HG03108 (cell line): ENCODE measurements at regions not wholly inside any gene's neighbourhood (a gene's known extent, or its start where the extent isn't known, plus 50 kb on each side); places are given as distances from the start of the nearest gene placed in this dataset.
"Not testable (repeated sequence)": the region's sequence is repeated elsewhere in the genome, so short reads cannot be mapped to it uniquely, and the experiment has no call there.

ENCODE experiments used
- ATAC-seq: cut with Tn5 transposase; IDR thresholded peaks from one replicate; pipeline ENCODE4 v1.9.1; 2021; ENCODE audit warnings: moderate library complexity; ENCODE audit not compliant: unreplicated experiment

DNA sequence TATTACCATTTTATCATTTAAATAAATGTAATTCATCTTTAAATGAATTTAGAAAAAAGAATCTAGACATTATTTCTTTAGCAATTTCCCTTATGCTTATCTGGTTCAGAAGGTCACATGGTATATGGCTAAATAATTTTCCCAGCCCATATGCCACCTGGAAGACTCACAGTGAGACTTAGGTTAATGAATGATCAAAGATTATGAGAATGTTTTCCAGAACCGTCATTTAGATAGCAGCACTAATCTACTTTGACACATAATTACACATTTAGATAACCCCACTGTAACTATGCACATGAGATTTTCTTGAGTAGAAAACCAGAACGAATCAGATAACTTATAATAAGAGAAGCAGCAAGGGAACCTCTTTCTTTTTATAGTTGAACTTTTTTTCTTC is 124.9 kb upstream of the CCDC180 start:
- ATAC-seq: not testable (repeated sequence)

- ATAC-seq: no peak
These were observed 127.8 kb upstream of the CCDC180 start for GRCh38 chr9:97179616-97180015.

DNA sequence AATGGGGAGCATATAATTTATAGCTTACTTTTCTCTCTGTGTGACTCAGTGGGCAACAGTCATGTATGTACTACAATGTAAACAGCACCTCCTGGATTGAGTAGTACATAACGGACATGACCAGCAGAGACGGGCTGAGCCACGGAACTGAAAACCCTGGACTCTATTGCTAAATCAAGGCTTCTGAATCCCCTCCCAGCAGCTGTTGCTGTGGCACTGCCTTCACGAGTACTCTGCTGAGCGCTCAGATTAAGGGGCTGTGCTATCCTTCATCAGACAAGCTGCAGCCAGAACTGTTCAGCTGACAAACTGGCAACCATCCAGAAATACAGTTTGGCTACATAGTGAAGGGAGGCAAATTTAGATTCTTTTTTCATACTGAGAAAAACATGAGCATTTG is 131.3 kb upstream of the CCDC180 start:
- ATAC-seq: no peak

GRCh38 chr9:97168174-97168573 is 129.2 kb upstream of the CTSV start:
- ATAC-seq: not testable (repeated sequence)

DNA sequence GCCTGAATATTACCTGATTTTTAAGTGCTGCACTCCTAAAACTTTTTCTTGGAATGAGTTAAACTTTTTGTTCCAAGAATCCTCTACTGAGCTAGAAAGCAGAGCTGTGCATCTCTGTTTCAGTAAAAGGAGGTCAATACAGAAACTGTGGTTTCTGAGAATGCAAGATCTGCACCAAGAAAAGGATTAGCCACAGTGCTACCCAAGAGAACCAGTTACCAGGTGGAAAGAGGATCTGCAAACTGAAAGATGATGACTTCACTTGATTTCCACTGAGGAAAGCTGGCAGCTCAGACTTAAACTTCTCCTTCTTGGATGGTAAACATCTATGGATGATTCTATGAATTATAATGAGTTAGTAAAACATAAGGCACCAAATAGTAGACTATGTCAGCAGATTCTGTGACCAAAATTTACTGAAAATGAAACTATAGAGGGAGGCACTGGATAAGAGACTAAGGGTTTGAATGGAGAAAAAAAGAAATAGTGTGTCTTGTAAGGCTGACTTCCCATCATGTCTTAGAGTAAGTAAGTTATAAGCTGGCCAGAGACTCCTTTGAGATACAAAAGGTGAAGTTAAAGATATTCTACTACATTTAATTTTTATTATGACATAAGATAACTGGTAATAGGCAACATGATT is 127.7 kb upstream of the CTSV start:
- not testable (repeated sequence) for ATAC-seq

DNA sequence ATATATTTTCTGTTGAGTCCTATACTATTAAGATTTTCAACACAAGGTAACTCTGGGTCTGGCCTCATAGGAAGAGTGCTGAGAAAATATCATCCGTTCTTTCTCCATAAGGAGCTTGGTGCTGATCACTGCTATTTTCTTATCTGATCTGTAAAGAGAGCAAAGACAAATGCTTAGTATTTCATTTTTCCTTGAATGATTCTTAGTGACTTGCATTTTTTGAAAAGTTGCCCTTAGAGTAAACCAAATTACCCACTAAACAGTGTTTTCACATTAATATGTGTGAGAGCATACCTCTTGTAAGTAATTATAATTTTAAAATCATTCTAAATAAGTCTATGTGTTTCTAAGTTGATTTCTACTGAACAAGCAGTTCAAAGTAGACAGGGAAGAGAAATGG is 121.3 kb upstream of the CTSV start:
- ATAC-seq: no peak

DNA sequence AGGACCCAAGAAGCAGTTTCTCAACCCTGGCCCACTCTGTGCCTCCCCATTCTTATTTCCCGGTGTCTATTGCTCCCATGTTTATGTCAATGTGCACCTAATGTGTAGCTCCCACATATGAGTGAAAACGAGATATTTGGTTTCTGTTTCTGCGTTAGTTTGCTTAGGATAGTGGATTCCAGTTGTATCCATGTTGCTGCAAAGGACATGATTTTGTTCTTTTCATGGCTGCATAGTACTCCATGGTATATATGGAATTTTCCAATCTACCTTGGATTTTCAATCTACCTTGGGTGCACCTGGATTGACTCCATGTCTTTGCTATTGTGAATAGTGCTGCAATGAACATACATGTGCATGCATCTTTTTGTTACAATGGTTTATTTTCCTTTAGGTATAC is 119.8 kb upstream of the CTSV start:
- not testable (repeated sequence) for ATAC-seq

DNA sequence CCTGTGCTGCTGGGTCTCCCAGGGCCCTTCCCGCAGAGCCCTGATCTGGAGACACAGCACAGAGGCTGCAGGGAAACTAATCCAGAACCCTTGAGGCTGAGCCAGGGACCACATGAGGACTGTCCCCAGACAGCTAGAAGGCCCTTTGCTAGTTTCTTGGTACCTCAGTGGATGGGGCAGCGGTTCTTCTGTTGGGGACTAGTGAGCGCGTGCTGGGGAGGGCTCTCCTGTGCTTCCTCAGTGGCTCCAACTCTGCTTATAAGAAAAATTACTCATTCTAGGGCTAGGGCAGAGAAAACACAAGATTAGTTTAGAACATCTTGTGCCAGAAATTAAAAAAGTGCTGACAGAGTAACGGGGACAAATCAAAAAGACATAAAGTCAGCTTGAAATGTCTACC is 116.5 kb upstream of the CTSV start:
- ATAC-seq: not testable (repeated sequence)

DNA sequence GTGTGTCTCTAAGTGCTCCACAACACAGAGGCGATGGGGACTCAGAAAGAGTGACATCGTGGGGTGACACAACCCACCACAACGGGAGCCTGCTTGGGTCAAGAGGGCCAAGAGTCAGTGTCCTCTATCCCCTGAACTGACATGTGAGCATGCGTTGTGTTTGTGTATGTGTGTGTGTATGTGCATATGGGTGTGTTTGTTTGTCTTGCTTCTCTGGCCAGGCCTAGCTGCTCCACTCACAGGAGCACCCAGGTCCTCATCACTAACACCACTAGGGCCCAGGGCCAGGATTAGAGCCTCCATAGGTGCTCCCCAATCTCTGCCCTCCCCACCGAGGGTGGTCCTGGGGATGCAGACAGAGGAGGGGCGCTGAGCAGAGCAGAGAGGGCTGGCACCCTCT is 115.0 kb upstream of the CTSV start:
- ATAC-seq: no peak

DNA sequence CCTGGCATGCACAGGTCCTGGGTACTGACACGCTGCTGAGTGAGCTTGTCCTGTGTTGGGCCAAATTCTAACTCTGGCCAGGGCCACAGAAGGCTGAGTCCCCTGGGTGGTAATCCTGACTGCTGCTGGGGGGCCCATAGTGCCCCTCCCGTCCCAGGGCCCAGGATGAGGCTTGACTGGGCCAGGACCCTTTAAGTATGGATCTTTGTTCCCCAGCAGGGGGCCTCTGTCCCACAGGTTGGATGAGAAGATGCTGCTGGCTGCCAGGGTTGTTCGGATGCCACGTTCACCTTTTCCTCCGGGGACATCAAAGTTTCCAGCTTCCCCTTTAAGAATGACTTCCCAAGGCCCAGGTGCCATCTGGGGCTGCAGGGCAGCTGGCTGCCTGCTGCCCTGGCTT is 114.2 kb upstream of the CTSV start:
- ATAC-seq: not testable (repeated sequence)

DNA sequence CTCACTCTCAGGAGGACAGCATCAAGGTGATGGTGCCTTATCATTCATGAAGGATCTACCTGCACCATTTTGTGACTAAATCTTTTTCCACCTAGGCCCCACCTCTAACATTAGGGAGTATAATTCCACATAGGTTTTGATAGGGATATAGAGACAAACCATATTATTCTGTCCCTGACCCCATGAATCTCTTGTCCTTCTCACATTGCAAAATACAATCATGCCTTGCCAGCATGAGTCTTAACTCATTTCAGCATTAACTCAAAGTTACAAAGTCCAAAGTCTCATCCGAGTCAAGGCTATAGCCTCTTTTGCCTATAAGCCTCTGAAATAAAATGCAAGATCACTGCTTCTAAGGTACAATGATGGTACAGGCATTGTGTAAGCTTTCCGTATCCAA is 111.5 kb upstream of the CTSV start:
- ATAC-seq: not testable (repeated sequence)

- not testable (repeated sequence) for ATAC-seq
These were observed 109.5 kb upstream of the CTSV start for GRCh38 chr9:97148428-97148827.

DNA sequence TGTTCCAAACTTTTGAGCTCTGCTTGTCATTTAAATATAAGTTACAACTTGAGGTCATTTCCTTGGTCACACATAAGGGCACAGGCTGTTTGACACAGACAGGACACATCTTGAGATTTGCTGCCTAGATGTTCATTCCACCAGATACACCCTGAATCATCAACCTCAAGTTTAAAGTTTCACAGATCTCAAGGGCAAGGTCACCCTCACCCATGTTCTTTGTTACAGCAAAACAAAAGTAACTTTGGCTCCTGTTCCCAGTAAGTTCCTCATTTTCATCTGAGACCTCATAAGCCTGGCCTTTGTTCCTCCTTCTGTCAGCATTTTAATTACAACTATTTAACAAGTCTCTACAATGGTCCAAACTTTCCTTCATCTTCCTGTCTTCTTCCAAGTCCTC is 106.7 kb upstream of the CTSV start:
- ATAC-seq: not testable (repeated sequence)

GRCh38 chr9:97140566-97140965 is 101.6 kb upstream of the CTSV start:
- no peak for ATAC-seq

GRCh38 chr9:97136421-97136820 is 97.5 kb upstream of the CTSV start:
- no peak for ATAC-seq

GRCh38 chr9:97133966-97134365 is 95.0 kb upstream of the CTSV start:
- not testable (repeated sequence) for ATAC-seq

- no peak for ATAC-seq
These were observed 93.9 kb upstream of the CTSV start for GRCh38 chr9:97132865-97133264.

- not testable (repeated sequence) for ATAC-seq
These were observed 91.9 kb upstream of the CTSV start for GRCh38 chr9:97130864-97131263.

DNA sequence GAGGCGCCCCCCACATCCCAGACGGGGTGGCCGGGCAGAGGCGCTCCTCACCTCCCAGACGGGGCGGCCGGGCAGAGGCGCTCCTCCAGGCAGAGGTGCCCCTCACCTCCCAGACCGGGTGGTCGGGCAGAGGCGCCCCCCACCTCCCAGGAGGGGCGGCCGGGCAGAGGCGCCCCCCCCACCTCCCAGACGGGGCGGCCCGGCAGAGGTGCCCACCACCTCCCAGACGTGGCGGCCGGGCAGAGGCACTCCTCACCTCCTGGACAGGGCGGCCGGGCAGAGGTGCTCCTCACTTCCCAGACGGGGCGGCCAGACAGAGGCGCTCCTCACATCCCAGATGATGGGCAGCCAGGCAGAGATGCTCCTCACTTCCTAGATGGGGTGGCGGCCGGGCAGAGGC is 91.4 kb upstream of the CTSV start:
- not testable (repeated sequence) for ATAC-seq

DNA sequence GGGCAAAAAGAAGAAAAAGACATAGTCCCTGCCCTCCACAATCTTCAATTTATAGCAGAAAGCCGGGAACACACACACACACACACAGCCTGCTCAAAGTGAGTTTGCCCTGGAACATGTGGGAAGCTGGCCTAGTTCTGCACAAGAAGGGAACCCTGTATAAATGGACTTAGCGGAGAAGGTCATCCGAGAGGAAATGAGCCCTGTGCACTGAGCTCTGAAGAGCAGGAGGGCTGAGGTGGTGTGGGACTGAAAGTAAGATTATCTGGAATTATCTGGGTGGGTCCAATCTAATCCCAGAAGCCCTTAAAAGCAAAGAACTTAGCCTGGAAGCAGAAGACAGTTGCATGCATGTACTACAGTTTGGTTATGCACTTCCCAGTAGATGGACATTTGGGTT is 90.0 kb upstream of the CTSV start:
- no peak for ATAC-seq

- ATAC-seq: no peak
These were observed 85.3 kb upstream of the CTSV start for GRCh38 chr9:97124256-97124655.

DNA sequence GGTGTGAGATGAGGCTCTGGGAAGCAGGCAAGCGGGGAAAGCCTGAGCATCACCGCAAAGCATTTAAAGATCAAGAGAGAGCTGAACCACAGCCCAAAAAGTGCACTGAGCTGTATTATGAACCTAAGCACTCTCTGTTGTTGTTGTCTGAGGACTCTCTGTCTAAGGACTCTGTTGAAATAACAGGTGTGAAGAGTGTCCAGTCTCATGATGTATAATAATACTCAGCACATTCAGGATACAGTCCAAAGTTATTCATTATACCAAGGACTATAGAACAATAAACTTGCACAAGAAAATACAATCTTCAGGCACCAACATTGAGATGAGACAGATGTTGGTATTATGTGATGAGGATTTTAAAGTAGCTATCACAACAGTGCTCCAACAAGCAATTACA is 71.8 kb upstream of the CTSV start:
- ATAC-seq: no peak

GRCh38 chr9:97109194-97109811 is 70.4 kb upstream of the CTSV start:
- ATAC-seq: no peak
